Dedifferentiated amniotic fluid mesenchymal stem cell (primary cell): ENCODE measurements at regions not wholly inside any gene's neighbourhood (a gene's known extent, or its start where the extent isn't known, plus 50 kb on each side); places are given as distances from the start of the nearest gene placed in this dataset.

Experiments
- DNase-seq: peaks from one replicate; pipeline ENCODE4 v3.0.0-alpha.2; 2016; ENCODE audit errors: extremely low spot score

- no peak for DNase-seq
Observed at GRCh38 chr12:67586951-67587350, 61.6 kb upstream of the DYRK2 start.

DNA sequence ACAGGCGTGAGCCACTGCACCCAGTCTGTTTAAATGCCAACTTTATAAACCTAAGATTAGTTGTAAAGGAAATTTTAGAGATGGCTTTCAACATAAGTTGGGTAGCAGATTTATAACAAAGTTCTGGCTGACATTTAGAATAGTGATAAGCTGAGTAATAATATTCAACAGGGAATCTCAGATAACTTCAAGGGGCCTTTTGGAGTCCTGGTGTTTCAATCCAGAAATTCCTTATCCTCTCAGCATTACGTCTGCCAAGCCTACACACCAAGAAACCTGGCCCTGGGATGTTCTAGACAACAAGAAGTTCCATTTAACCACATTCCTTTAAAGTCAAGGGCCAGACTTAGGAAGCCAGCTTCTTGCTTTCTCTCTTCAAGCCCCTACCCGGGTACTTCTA is 59.5 kb upstream of the DYRK2 start:
- DNase-seq: no peak

DNA sequence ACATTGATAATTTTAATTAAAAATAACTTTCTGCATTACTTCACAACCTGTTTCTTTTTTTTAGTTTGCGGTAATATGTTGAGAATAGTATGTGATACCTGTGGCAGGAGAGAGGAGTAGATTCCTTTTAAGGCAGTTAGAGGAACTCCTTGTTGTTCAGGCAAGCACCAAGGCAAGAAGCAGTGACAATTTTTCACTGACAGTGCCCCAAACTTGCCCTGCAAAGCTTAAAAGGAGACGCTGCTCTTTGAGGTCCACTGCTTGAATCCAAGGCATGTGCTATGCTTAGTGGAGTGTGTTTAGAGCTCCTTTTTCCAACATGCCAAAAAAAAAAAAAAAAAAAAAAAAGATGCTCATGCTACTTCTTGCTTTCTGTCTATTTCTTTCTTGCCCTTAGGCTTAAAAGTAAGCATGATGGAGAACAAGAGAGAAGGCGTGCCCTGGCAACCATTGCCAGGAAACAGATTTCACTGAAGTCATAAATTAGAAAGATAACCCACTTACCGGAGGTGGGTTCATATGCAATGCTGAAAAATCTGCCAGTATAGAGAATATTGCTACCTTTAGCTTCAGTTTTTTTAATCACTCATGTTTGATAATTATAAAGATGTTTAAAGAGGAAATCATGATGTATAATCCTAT is 58.3 kb upstream of the DYRK2 start:
- no peak for DNase-seq

GRCh38 chr12:67592228-67593011 is 56.1 kb upstream of the DYRK2 start:
- peak; percentile 56 for DNase-seq

- no peak for DNase-seq
Observed at GRCh38 chr12:67593041-67593440, 55.5 kb upstream of the DYRK2 start.

GRCh38 chr12:67593461-67594330 is 54.8 kb upstream of the DYRK2 start:
- DNase-seq: no peak

- DNase-seq: no peak
Observed at GRCh38 chr12:67594888-67595287, 53.7 kb upstream of the DYRK2 start.

DNA sequence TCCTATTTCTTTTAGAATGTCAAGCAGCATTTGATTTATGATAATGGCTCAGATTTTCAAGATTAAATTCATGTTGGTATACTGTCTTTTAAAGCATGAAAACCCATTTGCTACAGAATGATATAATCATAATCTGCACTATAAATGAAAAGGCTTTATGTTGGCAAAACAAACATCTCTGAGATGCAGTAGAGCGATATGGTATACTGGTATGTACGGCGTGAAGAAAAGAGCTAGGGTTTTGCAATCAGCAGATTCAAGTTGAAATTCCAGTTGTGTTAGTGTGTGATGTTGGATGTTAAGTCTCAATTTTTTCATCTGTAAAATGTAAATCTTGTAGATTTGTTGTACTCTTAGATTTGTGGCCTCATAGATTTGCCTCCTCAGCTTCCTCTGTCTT is 53.2 kb upstream of the DYRK2 start:
- no peak for DNase-seq

DNA sequence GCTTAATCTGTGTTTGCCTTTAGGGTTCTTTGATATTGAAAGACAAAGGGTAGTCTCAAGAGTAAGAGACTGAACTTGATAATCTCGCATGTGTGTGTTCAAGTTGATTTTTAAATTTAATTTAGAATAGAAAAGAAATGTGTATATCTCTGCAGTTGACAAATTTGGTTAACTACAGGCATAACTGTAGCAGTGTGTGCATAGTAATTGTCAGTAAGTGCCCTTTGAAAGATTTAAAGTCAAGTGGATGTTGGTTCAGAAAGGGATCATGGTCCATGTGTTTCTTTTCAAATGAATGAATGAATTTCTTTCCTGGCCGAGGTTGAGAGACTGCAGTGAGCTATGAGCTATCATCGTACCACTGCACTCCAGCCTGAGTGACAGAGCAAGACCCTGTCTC is 49.9 kb upstream of the DYRK2 start:
- DNase-seq: no peak
